Activated CD8-positive, alpha-beta memory T cell treated with anti-CD3 and anti-CD28 coated beads, Interleukin-2, amount 50 U/mL, for 1 hour (primary cell): ENCODE measurements at regions not wholly inside any gene's neighbourhood (a gene's known extent, or its start where the extent isn't known, plus 50 kb on each side); places are given as distances from the start of the nearest gene placed in this dataset.

ENCODE experiments used
- DNase-seq: peaks from one replicate; pipeline ENCODE4 v3.0.0-alpha.2; 2020; ENCODE audit errors: extremely low read depth

- DNase-seq: no peak
These were observed 136.0 kb upstream of the THBS1 start for GRCh38 chr15:39444735-39445470.

- no peak for DNase-seq
These were observed 134.9 kb upstream of the THBS1 start for GRCh38 chr15:39445931-39446330.

GRCh38 chr15:39447346-39447745 lies 133.5 kb upstream of the THBS1 start:
- DNase-seq: no peak

DNA sequence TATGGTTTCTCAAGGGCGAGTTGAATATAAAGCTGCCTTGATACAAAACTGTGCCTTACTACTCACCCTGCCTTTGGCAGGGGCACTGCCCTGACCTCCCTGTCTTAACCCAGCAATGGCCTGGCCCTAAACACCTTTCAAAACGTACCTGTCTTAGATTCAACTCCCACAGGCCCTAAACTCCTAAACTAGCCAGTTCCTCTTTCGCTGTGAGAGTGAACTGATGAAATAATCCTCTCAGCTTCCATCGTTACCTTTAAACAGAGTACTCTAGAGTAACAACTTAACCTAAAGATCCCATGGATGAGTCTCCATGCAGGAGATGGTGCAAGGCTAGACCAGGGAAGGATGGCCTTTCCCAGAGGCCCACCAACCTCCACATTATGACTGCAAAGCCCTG lies 133.0 kb upstream of the THBS1 start:
- DNase-seq: no peak

GRCh38 chr15:39448409-39448808 lies 132.5 kb upstream of the THBS1 start:
- no peak for DNase-seq

GRCh38 chr15:39451121-39451688 lies 129.7 kb upstream of the THBS1 start:
- DNase-seq: no peak

- DNase-seq: no peak
These were observed 129.0 kb upstream of the THBS1 start for GRCh38 chr15:39451871-39452270.

- no peak for DNase-seq
These were observed 127.3 kb upstream of the THBS1 start for GRCh38 chr15:39453620-39454019.

DNA sequence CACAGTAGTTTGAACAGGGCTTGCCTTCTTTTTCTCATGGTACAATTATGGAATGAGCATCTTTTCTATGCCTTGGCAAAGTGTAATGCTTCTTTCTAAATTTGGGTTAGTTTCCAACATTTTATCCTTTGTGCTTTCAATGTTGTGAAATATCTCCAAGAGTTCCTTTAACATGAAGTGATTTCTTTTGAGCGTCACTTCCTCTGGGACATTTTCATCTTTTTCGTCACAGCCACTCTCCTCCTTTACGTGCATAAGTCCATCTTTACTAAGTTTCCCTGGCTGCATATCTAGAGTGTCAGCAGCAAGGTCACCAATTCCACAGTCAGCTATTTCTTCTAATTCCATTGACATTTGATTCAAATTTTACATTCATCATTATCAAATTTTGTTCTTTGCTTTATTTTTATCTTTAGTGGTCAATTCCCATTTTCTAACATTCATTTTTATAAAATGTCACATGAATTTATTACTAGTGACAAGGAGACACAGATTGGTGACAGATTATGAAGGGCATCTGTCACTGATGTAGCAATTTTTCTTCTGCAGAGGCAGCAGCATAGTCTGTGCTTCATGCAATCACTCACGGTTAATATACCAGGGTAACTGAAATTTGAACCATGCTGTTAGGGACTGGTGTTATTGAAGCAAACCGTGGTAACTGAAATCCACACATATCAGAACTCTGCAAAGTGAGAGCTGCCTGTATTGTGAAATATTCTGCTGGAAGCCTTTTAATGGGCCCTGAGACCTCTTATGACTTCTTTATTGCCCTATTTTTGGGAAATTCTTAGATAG lies 126.5 kb upstream of the THBS1 start:
- DNase-seq: no peak

GRCh38 chr15:39455471-39455991 lies 125.3 kb upstream of the THBS1 start:
- DNase-seq: no peak

DNA sequence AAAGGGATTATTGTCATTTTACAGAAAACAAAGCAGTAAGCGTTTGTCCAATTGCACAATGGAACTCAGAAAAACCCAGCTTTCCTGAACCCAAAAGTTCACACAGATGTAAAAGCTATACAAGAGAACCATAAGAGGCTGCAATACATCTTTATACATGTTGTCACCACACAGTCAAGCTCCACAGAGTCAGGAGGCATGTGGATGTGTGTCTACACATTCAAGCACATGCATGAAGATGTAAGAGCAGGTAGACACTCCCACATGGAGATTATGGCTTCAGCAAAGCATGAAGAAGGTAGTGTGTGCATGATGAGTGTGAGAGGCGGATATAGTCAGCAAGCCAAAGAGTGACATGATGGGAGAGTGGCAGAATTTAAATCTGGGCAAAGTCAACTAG lies 124.7 kb upstream of the THBS1 start:
- DNase-seq: no peak

DNA sequence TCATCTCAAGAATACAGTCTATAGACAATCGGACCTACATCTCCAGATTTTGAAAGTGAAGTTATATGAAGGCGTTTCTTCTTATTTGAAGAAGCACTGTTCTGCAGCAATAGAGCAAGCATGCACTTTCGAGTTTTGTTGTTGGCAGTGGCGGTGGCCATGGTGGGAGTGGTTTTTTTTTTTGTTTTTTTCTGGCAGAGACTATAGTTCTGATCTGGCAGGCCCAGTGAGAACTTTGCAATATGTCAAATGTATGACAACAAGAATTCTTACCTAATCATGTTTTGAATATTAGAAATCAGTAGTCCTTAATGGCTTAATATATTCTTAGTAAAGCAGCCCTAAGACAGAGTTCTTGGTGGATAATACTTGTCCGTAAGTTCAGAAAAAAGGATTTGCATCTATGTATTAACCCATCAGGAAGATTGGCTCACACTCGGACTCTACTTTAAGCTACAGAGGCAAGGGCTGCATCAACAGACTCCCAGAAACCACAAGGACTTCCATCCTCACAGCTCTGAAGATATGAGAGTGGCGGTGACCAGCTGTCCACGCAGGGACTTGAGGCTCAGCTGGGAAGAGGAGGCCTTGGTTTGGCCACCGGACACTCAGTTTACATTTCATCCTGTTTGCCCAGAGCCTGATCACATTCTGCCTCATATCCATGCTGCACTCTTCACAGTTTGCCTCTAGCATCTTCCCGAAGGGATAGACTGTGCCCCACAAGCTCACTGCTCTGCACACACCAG lies 124.1 kb upstream of the THBS1 start:
- DNase-seq: no peak

DNA sequence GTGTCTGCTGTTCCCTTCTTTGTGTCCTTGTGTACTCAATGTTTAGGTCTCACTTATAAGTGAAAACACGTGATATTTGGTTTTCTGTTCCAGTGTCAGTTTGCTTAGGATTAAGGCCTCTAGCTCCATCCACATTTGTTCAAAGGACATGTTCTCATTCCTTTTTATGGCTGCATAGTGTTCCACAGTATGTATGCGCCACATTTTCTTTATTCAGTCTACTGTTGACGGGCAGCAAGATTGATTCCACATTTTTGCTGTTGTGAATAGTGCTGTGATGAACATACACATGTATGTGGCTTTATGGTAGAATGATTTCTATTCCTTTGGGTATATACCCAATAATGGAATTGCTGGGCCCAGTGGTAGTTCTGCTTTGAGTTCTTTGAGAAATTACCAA lies 122.7 kb upstream of the THBS1 start:
- DNase-seq: no peak

DNA sequence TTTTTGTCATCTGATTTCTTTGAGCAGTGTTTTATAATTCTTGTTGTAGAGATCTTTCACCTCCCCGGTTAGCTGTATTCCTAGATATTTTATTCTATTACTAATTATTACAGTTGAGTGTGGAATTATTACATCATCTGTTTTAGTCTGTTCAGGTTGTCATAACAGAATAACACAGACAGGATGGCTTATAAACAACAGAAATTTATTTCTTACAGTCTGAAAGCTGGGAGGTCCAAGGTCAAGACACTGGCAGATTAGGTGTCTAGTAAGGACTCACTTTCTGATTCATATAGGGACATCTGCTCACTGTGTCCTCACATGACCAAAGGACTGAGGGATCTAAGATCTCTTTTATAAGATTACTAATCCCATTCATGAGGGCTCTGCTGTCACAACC lies 121.3 kb upstream of the THBS1 start:
- DNase-seq: no peak

- no peak for DNase-seq
These were observed 120.1 kb upstream of the THBS1 start for GRCh38 chr15:39460748-39461147.

GRCh38 chr15:39461536-39462130 lies 119.2 kb upstream of the THBS1 start:
- DNase-seq: no peak

- DNase-seq: no peak
These were observed 118.2 kb upstream of the THBS1 start for GRCh38 chr15:39462691-39463090.

DNA sequence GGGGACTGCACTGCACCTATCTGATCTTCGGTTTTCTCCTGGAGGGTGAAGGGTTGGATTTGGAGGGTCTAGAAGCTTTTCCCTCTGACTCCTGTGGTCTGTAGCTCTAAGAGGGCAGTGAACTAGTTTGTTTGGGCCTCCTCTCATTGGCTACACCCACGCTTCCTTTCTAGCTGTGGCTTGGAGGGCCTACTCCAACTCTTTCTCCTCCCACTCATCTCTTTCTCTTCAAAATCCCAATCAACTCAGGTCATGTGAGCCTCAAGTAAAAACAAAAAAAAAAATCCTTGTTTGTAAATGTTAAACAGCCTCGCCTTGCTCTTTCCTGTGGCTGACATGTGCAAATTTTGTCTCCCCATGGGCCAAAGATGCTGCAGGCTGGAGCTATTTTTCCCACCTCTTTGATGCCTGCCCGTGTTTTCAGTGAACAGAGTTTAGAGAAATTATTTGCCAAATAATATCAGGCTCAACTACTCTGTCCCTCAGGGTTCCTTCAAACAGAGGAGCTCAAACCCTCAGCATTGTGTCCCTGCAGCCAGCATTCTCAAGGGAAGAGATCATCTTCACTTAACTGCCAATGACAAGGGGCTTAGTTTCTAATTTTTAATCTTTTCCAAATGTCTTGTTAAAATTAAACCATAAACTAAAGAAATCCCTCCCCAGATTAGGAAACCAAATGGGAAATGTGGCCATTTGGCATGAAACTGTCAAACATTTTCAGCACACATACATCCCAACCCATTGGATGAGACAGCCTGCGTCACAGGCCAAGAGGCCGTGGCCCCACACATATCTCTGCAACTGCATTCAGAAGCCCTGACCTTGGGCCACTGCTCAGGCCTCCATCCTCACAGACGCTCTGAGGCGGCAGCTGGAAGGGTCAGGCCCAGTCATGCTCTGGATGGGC lies 114.8 kb upstream of the THBS1 start:
- DNase-seq: no peak

- DNase-seq: no peak
These were observed 114.2 kb upstream of the THBS1 start for GRCh38 chr15:39466750-39467105.

GRCh38 chr15:39468331-39468730 lies 112.5 kb upstream of the THBS1 start:
- DNase-seq: no peak

GRCh38 chr15:39468828-39469227 lies 112.1 kb upstream of the THBS1 start:
- no peak for DNase-seq
